ENCODE measurements at regions not wholly inside any gene's neighbourhood (a gene's known extent, or its start where the extent isn't known, plus 50 kb on each side); places are given as distances from the start of the nearest gene placed in this dataset.

- no peak for DNase-seq (ENCODE audit: low read depth, low spot score)
Observed at GRCh38 chr4:14233126-14233525, 605.6 kb upstream of the BOD1L1 start.

GRCh38 chr4:14234307-14234706 lies 606.8 kb upstream of the BOD1L1 start:
- no peak for DNase-seq (ENCODE audit: low read depth, low spot score)

- no peak for DNase-seq (ENCODE audit: low read depth, low spot score)
Observed at GRCh38 chr4:14236359-14236758, 608.8 kb upstream of the BOD1L1 start.

GRCh38 chr4:14237911-14238310 lies 610.4 kb upstream of the BOD1L1 start:
- no peak for DNase-seq (ENCODE audit: low read depth, low spot score)

- DNase-seq (ENCODE audit: low read depth, low spot score): no peak
Observed at GRCh38 chr4:14241574-14241973, 614.0 kb upstream of the BOD1L1 start.

GRCh38 chr4:14247767-14248166 lies 620.2 kb upstream of the BOD1L1 start:
- DNase-seq (ENCODE audit: low read depth, low spot score): no peak

GRCh38 chr4:14249226-14249625 lies 621.7 kb upstream of the BOD1L1 start:
- DNase-seq (ENCODE audit: low read depth, low spot score): no peak

GRCh38 chr4:14254252-14254651 lies 626.7 kb upstream of the BOD1L1 start:
- peak; percentile 36 for DNase-seq (ENCODE audit: low read depth, low spot score)

GRCh38 chr4:14254926-14255325 lies 627.4 kb upstream of the BOD1L1 start:
- peak; percentile 17 for DNase-seq (ENCODE audit: low read depth, low spot score)

GRCh38 chr4:14257903-14258302 lies 630.4 kb upstream of the BOD1L1 start:
- no peak for DNase-seq (ENCODE audit: low read depth, low spot score)

- no peak for DNase-seq (ENCODE audit: low read depth, low spot score)
Observed at GRCh38 chr4:14259936-14260335, 632.4 kb upstream of the BOD1L1 start.

GRCh38 chr4:14260591-14260990 lies 633.1 kb upstream of the BOD1L1 start:
- DNase-seq (ENCODE audit: low read depth, low spot score): no peak

GRCh38 chr4:14262221-14262620 lies 634.7 kb upstream of the BOD1L1 start:
- DNase-seq (ENCODE audit: low read depth, low spot score): no peak

GRCh38 chr4:14264437-14264836 lies 636.9 kb upstream of the BOD1L1 start:
- DNase-seq (ENCODE audit: low read depth, low spot score): no peak

- DNase-seq (ENCODE audit: low read depth, low spot score): no peak
Observed at GRCh38 chr4:14265651-14266050, 638.1 kb upstream of the BOD1L1 start.

GRCh38 chr4:14267373-14268060 lies 640.0 kb upstream of the BOD1L1 start:
- DNase-seq (ENCODE audit: low read depth, low spot score): no peak

- DNase-seq (ENCODE audit: low read depth, low spot score): no peak
Observed at GRCh38 chr4:14269824-14270223, 642.3 kb upstream of the BOD1L1 start.

- no peak for DNase-seq (ENCODE audit: low read depth, low spot score)
Observed at GRCh38 chr4:14272206-14272605, 644.7 kb upstream of the BOD1L1 start.

- no peak for DNase-seq (ENCODE audit: low read depth, low spot score)
Observed at GRCh38 chr4:14277505-14277904, 650.0 kb upstream of the BOD1L1 start.

GRCh38 chr4:14280567-14280966 lies 653.0 kb upstream of the BOD1L1 start:
- DNase-seq (ENCODE audit: low read depth, low spot score): no peak

GRCh38 chr4:14284578-14284977 lies 657.1 kb upstream of the BOD1L1 start:
- no peak for DNase-seq (ENCODE audit: low read depth, low spot score)

GRCh38 chr4:14289708-14290107 lies 662.2 kb upstream of the BOD1L1 start:
- peak; percentile 32 for DNase-seq (ENCODE audit: low read depth, low spot score)

GRCh38 chr4:14293582-14293981 lies 666.1 kb upstream of the BOD1L1 start:
- DNase-seq (ENCODE audit: low read depth, low spot score): peak; percentile 48

GRCh38 chr4:14294611-14295010 lies 667.1 kb upstream of the BOD1L1 start:
- DNase-seq (ENCODE audit: low read depth, low spot score): peak; percentile 52

Measured in astrocyte of the hippocampus (primary cell).